ENCODE measurements at regions not wholly inside any gene's neighbourhood (a gene's known extent, or its start where the extent isn't known, plus 50 kb on each side); places are given as distances from the start of the nearest gene placed in this dataset.

GRCh38 chr16:86392436-86393152 is 117.7 kb upstream of the FOXF1 start:
- Mint-ChIP-seq H3K9me3 (no peaks in the 10 kb centered on the region), H3K27me3 (ENCODE audit: insufficient read depth) (peaks cover 2% of the 10 kb centered on the region), H3K4me3 (no peak overlapping the region), H3K4me1 (peaks cover 3% of the 10 kb centered on the region), H3K36me3 (ENCODE audit: low read depth) (no peaks in the 10 kb centered on the region), H3K27ac (no peak overlapping the region)
- no peak for DNase-seq
- H3K4me1 ChIP-seq (ENCODE audit: control insufficient read depth, insufficient read depth, low read length): no peaks in the 10 kb centered on the region
- H3K27me3 ChIP-seq (ENCODE audit: control insufficient read depth, insufficient read depth, low read length, poor library complexity, severe bottlenecking): no peaks in the 10 kb centered on the region
- no peak overlapping the region for H3K27ac ChIP-seq (ENCODE audit: low read depth, low read length)
- no peaks in the 10 kb centered on the region for H3K9me3 ChIP-seq (ENCODE audit: control insufficient read depth, low read length)
- H3K9ac ChIP-seq (ENCODE audit: extremely low read depth, low read length, poor library complexity, severe bottlenecking): no peak overlapping the region
- no peaks in the 10 kb centered on the region for H3K36me3 ChIP-seq (ENCODE audit: control insufficient read depth, insufficient read depth, low read length)
- WGBS, 2 experiments (ENCODE audit: insufficient coverage in 1 of 2, insufficient read length in 1 of 2): 91 to 92% methylated on average over 8 of the region's 8 CpGs
- TF ChIP-seq CTCF (conservative IDR thresholded peaks at IDR 0.05): no peak
- no peak overlapping the region for H3K4me3 ChIP-seq (ENCODE audit: low read length)

- no peaks in the 10 kb centered on the region for H3K36me3 Mint-ChIP-seq (ENCODE audit: low read depth)
Observed at GRCh38 chr16:86393907-86394626, 116.3 kb upstream of the FOXF1 start.

GRCh38 chr16:86395477-86395876 is 114.8 kb upstream of the FOXF1 start:
- Mint-ChIP-seq H3K27me3 (ENCODE audit: insufficient read depth) (no peaks in the 10 kb centered on the region), H3K36me3 (ENCODE audit: low read depth) (no peaks in the 10 kb centered on the region), H3K27ac (no peak overlapping the region), H3K9me3 (no peaks in the 10 kb centered on the region), H3K4me1 (peaks cover 3% of the 10 kb centered on the region), H3K4me3 (no peak overlapping the region)
- Histone ChIP-seq H3K4me3 (ENCODE audit: low read length) (no peak overlapping the region), H3K27ac (ENCODE audit: low read depth, low read length) (no peak overlapping the region), H3K9ac (ENCODE audit: extremely low read depth, low read length, poor library complexity, severe bottlenecking) (no peak overlapping the region), H3K27me3 (ENCODE audit: control insufficient read depth, insufficient read depth, low read length, poor library complexity, severe bottlenecking) (no peaks in the 10 kb centered on the region), H3K36me3 (ENCODE audit: control insufficient read depth, insufficient read depth, low read length) (no peaks in the 10 kb centered on the region), H3K4me1 (ENCODE audit: control insufficient read depth, insufficient read depth, low read length) (no peaks in the 10 kb centered on the region), H3K9me3 (ENCODE audit: control insufficient read depth, low read length) (no peaks in the 10 kb centered on the region)
- 85 to 88% methylated on average over 3 of the region's 3 CpGs for WGBS, 2 experiments (ENCODE audit: insufficient coverage in 1 of 2, insufficient read length in 1 of 2)
- DNase-seq: no peak
- no peak for TF ChIP-seq CTCF (conservative IDR thresholded peaks at IDR 0.05)

More at GRCh38 chr16:86393907-86394626, 116.3 kb upstream of the FOXF1 start:
- Mint-ChIP-seq H3K27ac (no peak overlapping the region), H3K27me3 (ENCODE audit: insufficient read depth) (no peaks in the 10 kb centered on the region), H3K4me3 (no peak overlapping the region), H3K9me3 (no peaks in the 10 kb centered on the region), H3K4me1 (peaks cover 3% of the 10 kb centered on the region)
- TF ChIP-seq CTCF (conservative IDR thresholded peaks at IDR 0.05): no peak
- no peaks in the 10 kb centered on the region for H3K36me3 ChIP-seq (ENCODE audit: control insufficient read depth, insufficient read depth, low read length)
- no peak overlapping the region for H3K27ac ChIP-seq (ENCODE audit: low read depth, low read length)
- no peak for DNase-seq
- no peaks in the 10 kb centered on the region for H3K9me3 ChIP-seq (ENCODE audit: control insufficient read depth, low read length)
- no peaks in the 10 kb centered on the region for H3K27me3 ChIP-seq (ENCODE audit: control insufficient read depth, insufficient read depth, low read length, poor library complexity, severe bottlenecking)
- H3K4me1 ChIP-seq (ENCODE audit: control insufficient read depth, insufficient read depth, low read length): no peaks in the 10 kb centered on the region
- no peak overlapping the region for H3K9ac ChIP-seq (ENCODE audit: extremely low read depth, low read length, poor library complexity, severe bottlenecking)
- WGBS, 2 experiments (ENCODE audit: insufficient coverage in 1 of 2, insufficient read length in 1 of 2): 91 to 92% methylated on average over 9 of the region's 9 CpGs
- H3K4me3 ChIP-seq (ENCODE audit: low read length): no peak overlapping the region

Measured in endodermal cell (in vitro differentiated cells).